ENCODE measurements at regions not wholly inside any gene's neighbourhood (a gene's known extent, or its start where the extent isn't known, plus 50 kb on each side); places are given as distances from the start of the nearest gene placed in this dataset.

DNA sequence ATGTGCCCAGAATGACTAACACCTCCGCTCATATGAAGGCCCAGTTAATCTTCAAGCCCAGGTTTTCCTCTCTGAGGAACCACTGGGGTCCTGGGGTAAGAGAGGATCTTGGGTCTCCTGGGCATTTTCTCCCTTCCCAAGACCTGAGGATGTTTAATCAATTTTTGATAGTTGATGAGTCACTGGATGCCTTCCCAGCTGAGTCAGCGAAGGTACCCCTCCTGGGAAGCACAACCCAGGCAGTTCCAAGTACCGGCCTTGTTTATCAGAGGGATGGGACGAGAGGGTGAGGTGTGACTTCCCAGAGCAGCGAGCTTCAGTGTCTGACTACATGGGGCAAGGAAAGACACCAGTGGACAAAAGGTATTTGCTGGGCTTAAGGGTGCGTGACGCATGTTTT is 119.6 kb upstream of the IL12B start:
- no peaks in the 10 kb centered on the region for H3K36me3 ChIP-seq (ENCODE audit: control insufficient read depth in 4 of 4, insufficient read depth in 3 of 4, low read depth in 1 of 4, low read length in 3 of 4)
- H3K9me3 ChIP-seq (ENCODE audit: control insufficient read depth in 4 of 4, low read length in 3 of 4), result no peaks in the 10 kb centered on the region
- DNase-seq (ENCODE audit: low spot score), result no peak
- TF ChIP-seq RAD21 (IDR thresholded peaks at IDR 0.05), result no peak
- TF ChIP-seq GABPA (IDR thresholded peaks at IDR 0.05 in 1 of 2, conservative IDR thresholded peaks at IDR 0.05 in 1 of 2), result no peak
- TF ChIP-seq, protein P1, sequence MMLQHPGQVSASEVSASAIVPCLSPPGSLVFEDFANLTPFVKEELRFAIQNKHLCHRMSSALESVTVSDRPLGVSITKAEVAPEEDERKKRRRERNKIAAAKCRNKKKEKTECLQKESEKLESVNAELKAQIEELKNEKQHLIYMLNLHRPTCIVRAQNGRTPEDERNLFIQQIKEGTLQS (IDR thresholded peaks at IDR 0.05), result no peak
- TF ChIP-seq FOXA2 (IDR thresholded peaks at IDR 0.05), result no peak
- no peak overlapping the region for H3K27ac ChIP-seq (ENCODE audit: low read depth in 1 of 2, low read length in 2 of 2)
- H3K9ac ChIP-seq (ENCODE audit: low read depth in 1 of 2, low read length in 2 of 2), result no peak overlapping the region
- H3K4me3 ChIP-seq (ENCODE audit: low read depth in 1 of 3, low read length in 3 of 3), result no peak overlapping the region
- no peaks in the 10 kb centered on the region for H3K27me3 ChIP-seq (ENCODE audit: control insufficient read depth in 4 of 4, insufficient read depth in 4 of 4, low read length in 3 of 4)
- no peaks in the 10 kb centered on the region for H3K4me1 ChIP-seq (ENCODE audit: control insufficient read depth in 4 of 4, insufficient read depth in 4 of 4, low read length in 3 of 4)
- 92% methylated on average over 7 of the region's 7 CpGs for WGBS

DNA sequence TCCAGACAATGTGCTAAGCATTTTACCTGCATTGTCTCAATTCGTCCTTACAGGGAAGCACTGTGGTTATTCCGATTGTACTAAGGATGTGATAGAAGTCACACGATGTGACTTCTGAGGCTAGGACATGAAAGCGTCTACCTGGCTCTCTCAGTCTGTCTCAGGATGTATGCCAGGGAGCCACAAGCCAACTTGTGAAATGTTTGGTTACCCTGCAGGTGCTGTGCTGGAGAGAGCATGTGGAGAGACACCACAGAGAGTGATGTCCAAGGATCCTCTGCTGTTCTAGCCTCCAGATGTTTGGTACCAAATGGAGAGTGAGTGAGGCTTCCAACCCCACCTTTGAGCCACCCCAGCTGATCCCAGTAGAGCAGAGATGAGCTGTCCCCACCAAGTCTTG is 120.1 kb upstream of the IL12B start:
- Histone ChIP-seq H3K9ac (ENCODE audit: low read depth in 1 of 2, low read length in 2 of 2) (no peak overlapping the region), H3K27me3 (ENCODE audit: control insufficient read depth in 4 of 4, insufficient read depth in 4 of 4, low read length in 3 of 4) (no peaks in the 10 kb centered on the region), H3K4me3 (ENCODE audit: low read depth in 1 of 3, low read length in 3 of 3) (no peak overlapping the region), H3K27ac (ENCODE audit: low read depth in 1 of 2, low read length in 2 of 2) (no peak overlapping the region), H3K4me1 (ENCODE audit: control insufficient read depth in 4 of 4, insufficient read depth in 4 of 4, low read length in 3 of 4) (no peaks in the 10 kb centered on the region), H3K36me3 (ENCODE audit: control insufficient read depth in 4 of 4, insufficient read depth in 3 of 4, low read depth in 1 of 4, low read length in 3 of 4) (no peaks in the 10 kb centered on the region), H3K9me3 (ENCODE audit: control insufficient read depth in 4 of 4, low read length in 3 of 4) (no peaks in the 10 kb centered on the region)
- DNase-seq (ENCODE audit: low spot score), result no peak
- 83% methylated on average over 4 of the region's 4 CpGs for WGBS
- no peak for TF ChIP-seq HNF4A (conservative IDR thresholded peaks at IDR 0.05)
- no peak for TF ChIP-seq HNF4G (IDR thresholded peaks at IDR 0.05)
- TF ChIP-seq RXRA (IDR thresholded peaks at IDR 0.05), result no peak
- TF ChIP-seq SP1 (IDR thresholded peaks at IDR 0.05), result no peak
- TF ChIP-seq, protein P2, sequence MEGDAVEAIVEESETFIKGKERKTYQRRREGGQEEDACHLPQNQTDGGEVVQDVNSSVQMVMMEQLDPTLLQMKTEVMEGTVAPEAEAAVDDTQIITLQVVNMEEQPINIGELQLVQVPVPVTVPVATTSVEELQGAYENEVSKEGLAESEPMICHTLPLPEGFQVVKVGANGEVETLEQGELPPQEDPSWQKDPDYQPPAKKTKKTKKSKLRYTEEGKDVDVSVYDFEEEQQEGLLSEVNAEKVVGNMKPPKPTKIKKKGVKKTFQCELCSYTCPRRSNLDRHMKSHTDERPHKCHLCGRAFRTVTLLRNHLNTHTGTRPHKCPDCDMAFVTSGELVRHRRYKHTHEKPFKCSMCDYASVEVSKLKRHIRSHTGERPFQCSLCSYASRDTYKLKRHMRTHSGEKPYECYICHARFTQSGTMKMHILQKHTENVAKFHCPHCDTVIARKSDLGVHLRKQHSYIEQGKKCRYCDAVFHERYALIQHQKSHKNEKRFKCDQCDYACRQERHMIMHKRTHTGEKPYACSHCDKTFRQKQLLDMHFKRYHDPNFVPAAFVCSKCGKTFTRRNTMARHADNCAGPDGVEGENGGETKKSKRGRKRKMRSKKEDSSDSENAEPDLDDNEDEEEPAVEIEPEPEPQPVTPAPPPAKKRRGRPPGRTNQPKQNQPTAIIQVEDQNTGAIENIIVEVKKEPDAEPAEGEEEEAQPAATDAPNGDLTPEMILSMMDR (IDR thresholded peaks at IDR 0.05; ENCODE audit: low read depth, low read length, missing input control), result no peak
- no peak for TF ChIP-seq RAD21 (IDR thresholded peaks at IDR 0.05)
- TF ChIP-seq NR2F2 (IDR thresholded peaks at IDR 0.05), result no peak

DNA sequence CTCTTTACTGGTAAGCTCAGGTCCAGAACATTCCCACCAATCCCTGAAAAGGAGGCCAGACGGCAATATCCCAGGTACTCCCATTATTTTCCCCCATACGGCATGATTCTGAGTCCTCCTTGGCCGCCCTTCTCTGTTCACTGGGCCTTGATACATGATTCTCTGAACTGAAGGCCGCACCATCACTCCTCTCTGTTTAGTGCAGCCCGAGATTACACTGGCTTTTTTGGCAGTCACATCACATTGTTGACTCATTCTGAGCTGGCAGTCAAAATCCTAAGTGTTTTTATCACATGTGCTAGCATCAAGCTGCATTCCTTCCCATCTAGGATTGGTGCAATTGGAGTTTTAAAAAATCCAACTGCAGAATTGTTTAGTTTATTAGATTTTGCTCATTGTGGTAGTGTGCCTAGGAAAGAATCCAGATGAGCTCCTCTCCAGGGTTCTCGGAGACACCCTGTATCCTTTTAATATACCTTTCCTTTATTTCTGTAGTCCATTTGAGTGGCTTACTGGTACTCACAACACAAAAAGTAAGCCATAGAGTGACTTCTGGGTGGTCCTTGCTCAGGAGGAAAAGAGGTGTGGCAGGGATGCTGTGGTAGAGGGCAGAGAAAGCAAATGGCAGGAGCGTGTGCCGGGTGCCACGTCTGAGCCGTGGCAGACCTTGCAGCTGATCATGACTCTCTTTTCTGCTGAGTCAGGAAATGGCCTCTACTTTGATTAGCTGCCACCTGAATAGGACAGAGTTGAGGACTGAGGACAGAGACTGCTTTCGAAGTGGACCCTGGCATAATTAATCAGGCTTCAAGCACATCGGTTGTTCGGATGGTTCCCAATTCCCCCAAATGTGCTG is 121.1 kb upstream of the IL12B start:
- H3K27me3 ChIP-seq (ENCODE audit: control insufficient read depth in 4 of 4, insufficient read depth in 4 of 4, low read length in 3 of 4), result no peaks in the 10 kb centered on the region
- no peak for DNase-seq (ENCODE audit: low spot score)
- no peak overlapping the region for H3K4me3 ChIP-seq (ENCODE audit: low read depth in 1 of 3, low read length in 3 of 3)
- H3K27ac ChIP-seq (ENCODE audit: low read depth in 1 of 2, low read length in 2 of 2), result peak overlapping the region in 1 of 2 donors; percentile 25
- TF ChIP-seq RAD21 (IDR thresholded peaks at IDR 0.05), result peak; percentile 23 to 35
- TF ChIP-seq JUND (IDR thresholded peaks at IDR 0.05), result no peak
- TF ChIP-seq, protein P3, sequence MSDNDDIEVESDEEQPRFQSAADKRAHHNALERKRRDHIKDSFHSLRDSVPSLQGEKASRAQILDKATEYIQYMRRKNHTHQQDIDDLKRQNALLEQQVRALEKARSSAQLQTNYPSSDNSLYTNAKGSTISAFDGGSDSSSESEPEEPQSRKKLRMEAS (IDR thresholded peaks at IDR 0.05), result no peak
- H3K36me3 ChIP-seq (ENCODE audit: control insufficient read depth in 4 of 4, insufficient read depth in 3 of 4, low read depth in 1 of 4, low read length in 3 of 4), result no peaks in the 10 kb centered on the region
- no peaks in the 10 kb centered on the region for H3K4me1 ChIP-seq (ENCODE audit: control insufficient read depth in 4 of 4, insufficient read depth in 4 of 4, low read length in 3 of 4)
- WGBS, result 86% methylated on average over 13 of the region's 13 CpGs
- no peaks in the 10 kb centered on the region for H3K9me3 ChIP-seq (ENCODE audit: control insufficient read depth in 4 of 4, low read length in 3 of 4)
- H3K9ac ChIP-seq (ENCODE audit: low read depth in 1 of 2, low read length in 2 of 2), result no peak overlapping the region
